ENCODE measurements at regions not wholly inside any gene's neighbourhood (a gene's known extent, or its start where the extent isn't known, plus 50 kb on each side); places are given as distances from the start of the nearest gene placed in this dataset.

- POLR2A ChIA-PET: no interaction called here
- dilution Hi-C loops (cut with MboI; ENCODE audit: extremely low pct_ligation_motif_present, low sequenced_read_pairs) (no loop called here), intact Hi-C loops (cut with micrococcal nuclease) (no loop called here)
- Histone ChIP-seq H4K20me1 (replicated peaks; ENCODE audit: control insufficient read depth, extremely low read depth, insufficient read depth, low read length) (no peaks in the 10 kb centered on the region), H3K9me3 (replicated peaks; ENCODE audit: control insufficient read depth, insufficient read depth, low read length) (no peaks in the 10 kb centered on the region), H3K27me3 (ENCODE audit: control insufficient read depth in 2 of 2, insufficient read depth in 2 of 2, low read length in 2 of 2) (no peaks in the 10 kb centered on the region), H3K9me1 (replicated peaks; ENCODE audit: control insufficient read depth, extremely low read depth, insufficient read depth, low read length) (no peaks in the 10 kb centered on the region), H3K4me3 (replicated peaks in 1 of 3; ENCODE audit: insufficient read depth in 1 of 3, low read depth in 1 of 3, low read length in 3 of 3) (no peak overlapping the region), H3K9ac (replicated peaks; ENCODE audit: extremely low read depth, insufficient read depth, low read length) (no peak overlapping the region), H3K4me2 (ENCODE audit: insufficient read depth, low read length) (no peak overlapping the region), H3K4me1 (ENCODE audit: control insufficient read depth, extremely low read depth, insufficient read depth, low read length) (peaks cover 15% of the 10 kb centered on the region), H2AFZ (ENCODE audit: low read depth, low read length) (no peak overlapping the region), H3K36me3 (ENCODE audit: control insufficient read depth in 2 of 2, extremely low read depth in 1 of 2, insufficient read depth in 2 of 2, low read length in 2 of 2) (no peaks in the 10 kb centered on the region), H3K79me2 (ENCODE audit: control insufficient read depth, insufficient read depth, low read length) (no peaks in the 10 kb centered on the region), H3K27ac (ENCODE audit: insufficient read depth, low read depth, low read length) (no peak overlapping the region)
- FAIRE-seq (no peak), DNase-seq (ENCODE audit: low read depth, low spot score) (no peak)
- TF ChIP-seq, protein P1, sequence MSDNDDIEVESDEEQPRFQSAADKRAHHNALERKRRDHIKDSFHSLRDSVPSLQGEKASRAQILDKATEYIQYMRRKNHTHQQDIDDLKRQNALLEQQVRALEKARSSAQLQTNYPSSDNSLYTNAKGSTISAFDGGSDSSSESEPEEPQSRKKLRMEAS (IDR thresholded peaks at IDR 0.05; ENCODE audit: insufficient read depth, insufficient read length): no peak
- TF ChIP-seq, protein P2, sequence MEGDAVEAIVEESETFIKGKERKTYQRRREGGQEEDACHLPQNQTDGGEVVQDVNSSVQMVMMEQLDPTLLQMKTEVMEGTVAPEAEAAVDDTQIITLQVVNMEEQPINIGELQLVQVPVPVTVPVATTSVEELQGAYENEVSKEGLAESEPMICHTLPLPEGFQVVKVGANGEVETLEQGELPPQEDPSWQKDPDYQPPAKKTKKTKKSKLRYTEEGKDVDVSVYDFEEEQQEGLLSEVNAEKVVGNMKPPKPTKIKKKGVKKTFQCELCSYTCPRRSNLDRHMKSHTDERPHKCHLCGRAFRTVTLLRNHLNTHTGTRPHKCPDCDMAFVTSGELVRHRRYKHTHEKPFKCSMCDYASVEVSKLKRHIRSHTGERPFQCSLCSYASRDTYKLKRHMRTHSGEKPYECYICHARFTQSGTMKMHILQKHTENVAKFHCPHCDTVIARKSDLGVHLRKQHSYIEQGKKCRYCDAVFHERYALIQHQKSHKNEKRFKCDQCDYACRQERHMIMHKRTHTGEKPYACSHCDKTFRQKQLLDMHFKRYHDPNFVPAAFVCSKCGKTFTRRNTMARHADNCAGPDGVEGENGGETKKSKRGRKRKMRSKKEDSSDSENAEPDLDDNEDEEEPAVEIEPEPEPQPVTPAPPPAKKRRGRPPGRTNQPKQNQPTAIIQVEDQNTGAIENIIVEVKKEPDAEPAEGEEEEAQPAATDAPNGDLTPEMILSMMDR (IDR thresholded peaks at IDR 0.05; ENCODE audit: extremely low read depth in 1 of 2, insufficient read depth in 1 of 2, low read depth in 1 of 2, low read length in 2 of 2): no peak
- BruUV-seq (replicated peaks): no TSS peak
- CTCF ChIA-PET: no interaction called here
Observed at GRCh38 chr10:129099486-129099885, 367.6 kb upstream of the MGMT start.

- H3K9me1 ChIP-seq (replicated peaks; ENCODE audit: control insufficient read depth, extremely low read depth, insufficient read depth, low read length): no peaks in the 10 kb centered on the region
- CTCF ChIA-PET: no interaction called here
- peaks cover 16% of the 10 kb centered on the region for H3K4me1 ChIP-seq (ENCODE audit: control insufficient read depth, extremely low read depth, insufficient read depth, low read length)
- no peak overlapping the region for H3K4me2 ChIP-seq (ENCODE audit: insufficient read depth, low read length)
- TF ChIP-seq, protein P2 (IDR thresholded peaks at IDR 0.05; ENCODE audit: extremely low read depth in 1 of 2, insufficient read depth in 1 of 2, low read depth in 1 of 2, low read length in 2 of 2): no peak
- no peak for TF ChIP-seq FOS (IDR thresholded peaks at IDR 0.05; ENCODE audit: borderline replicate concordance, insufficient read depth, low read length)
- TF ChIP-seq, protein P1 (IDR thresholded peaks at IDR 0.05; ENCODE audit: insufficient read depth, insufficient read length): no peak
- TF ChIP-seq GATA2 (IDR thresholded peaks at IDR 0.05; ENCODE audit: insufficient read depth, insufficient read length, low read depth, low read length): no peak
- no peaks in the 10 kb centered on the region for H3K79me2 ChIP-seq (ENCODE audit: control insufficient read depth, insufficient read depth, low read length)
- FAIRE-seq: no peak
- no TSS peak for BruUV-seq (replicated peaks)
- H3K27ac ChIP-seq (ENCODE audit: insufficient read depth, low read depth, low read length): no peak overlapping the region
- no peaks in the 10 kb centered on the region for H3K36me3 ChIP-seq (ENCODE audit: control insufficient read depth in 2 of 2, extremely low read depth in 1 of 2, insufficient read depth in 2 of 2, low read length in 2 of 2)
- no peak overlapping the region for H2AFZ ChIP-seq (ENCODE audit: low read depth, low read length)
- dilution Hi-C loops (cut with MboI; ENCODE audit: extremely low pct_ligation_motif_present, low sequenced_read_pairs): no loop called here
- DNase-seq (ENCODE audit: low read depth, low spot score): no peak
- intact Hi-C loops (cut with micrococcal nuclease): no loop called here
- H3K4me3 ChIP-seq (replicated peaks in 1 of 3; ENCODE audit: insufficient read depth in 1 of 3, low read depth in 1 of 3, low read length in 3 of 3): no peak overlapping the region
- H3K9me3 ChIP-seq (replicated peaks; ENCODE audit: control insufficient read depth, insufficient read depth, low read length): no peaks in the 10 kb centered on the region
- no peaks in the 10 kb centered on the region for H3K27me3 ChIP-seq (ENCODE audit: control insufficient read depth in 2 of 2, insufficient read depth in 2 of 2, low read length in 2 of 2)
- POLR2A ChIA-PET: no interaction called here
- no peaks in the 10 kb centered on the region for H4K20me1 ChIP-seq (replicated peaks; ENCODE audit: control insufficient read depth, extremely low read depth, insufficient read depth, low read length)
- H3K9ac ChIP-seq (replicated peaks; ENCODE audit: extremely low read depth, insufficient read depth, low read length): no peak overlapping the region
Observed at GRCh38 chr10:129099992-129100391, 367.0 kb upstream of the MGMT start.
